Mucosa of descending colon (tissue), 3 donors: ENCODE measurements at regions not wholly inside any gene's neighbourhood (a gene's known extent, or its start where the extent isn't known, plus 50 kb on each side); places are given as distances from the start of the nearest gene placed in this dataset.

ENCODE experiments used
- ATAC-seq: fragments of 200-7000 bp; cut with Tn5 transposase; one replicate; pipeline ENCODE4 v1.9.1; 2020; ENCODE audit warnings: mild to moderate bottlenecking, moderate library complexity
- DNase-seq, 3 donors: peaks; one replicate each; pipeline ENCODE4 v3.0.0-alpha.2; 2020
- H3K36me3 ChIP-seq: fragments of 200-600 bp; one replicate; pipeline ENCODE4 v1.8.0; 2021; ENCODE audit warnings: low read depth, mild to moderate bottlenecking
- H3K4me1 ChIP-seq: fragments of 200-600 bp; one replicate; pipeline ENCODE4 v1.8.0; 2021; ENCODE audit warnings: low read depth, mild to moderate bottlenecking
- H3K4me3 ChIP-seq: fragments of 200-600 bp; one replicate; pipeline ENCODE4 v1.8.0; 2021; ENCODE audit warnings: mild to moderate bottlenecking
- H3K9me3 ChIP-seq: fragments of 200-600 bp; one replicate; pipeline ENCODE4 v1.8.0; 2021; ENCODE audit warnings: mild to moderate bottlenecking
- intact Hi-C, 2 donors: fragments of 100-400 bp; cut with DNase I in 1 of 2; cut with micrococcal nuclease in 1 of 2; formaldehyde crosslinking; loops; one replicate each; pipeline versions ENCODE4 v1.11.0 to v1.11.1; 2022; cut with DNase I, micrococcal nuclease
- TF ChIP-seq, protein P1 (sequence below): fragments of 200-600 bp; IDR thresholded peaks from one replicate; pipeline ENCODE4 v1.8.0; 2022; ENCODE audit warnings: antibody characterized with exemption, mild to moderate bottlenecking
- donor health status: DM: no; HTN: no; CAD: no; lungs with moderate emphysema.
- donor health status: DM: no; HTN: no; CAD: no.
- donor health status: DM: no; HTN: yes; CAD: no.

- TF ChIP-seq, protein P1, sequence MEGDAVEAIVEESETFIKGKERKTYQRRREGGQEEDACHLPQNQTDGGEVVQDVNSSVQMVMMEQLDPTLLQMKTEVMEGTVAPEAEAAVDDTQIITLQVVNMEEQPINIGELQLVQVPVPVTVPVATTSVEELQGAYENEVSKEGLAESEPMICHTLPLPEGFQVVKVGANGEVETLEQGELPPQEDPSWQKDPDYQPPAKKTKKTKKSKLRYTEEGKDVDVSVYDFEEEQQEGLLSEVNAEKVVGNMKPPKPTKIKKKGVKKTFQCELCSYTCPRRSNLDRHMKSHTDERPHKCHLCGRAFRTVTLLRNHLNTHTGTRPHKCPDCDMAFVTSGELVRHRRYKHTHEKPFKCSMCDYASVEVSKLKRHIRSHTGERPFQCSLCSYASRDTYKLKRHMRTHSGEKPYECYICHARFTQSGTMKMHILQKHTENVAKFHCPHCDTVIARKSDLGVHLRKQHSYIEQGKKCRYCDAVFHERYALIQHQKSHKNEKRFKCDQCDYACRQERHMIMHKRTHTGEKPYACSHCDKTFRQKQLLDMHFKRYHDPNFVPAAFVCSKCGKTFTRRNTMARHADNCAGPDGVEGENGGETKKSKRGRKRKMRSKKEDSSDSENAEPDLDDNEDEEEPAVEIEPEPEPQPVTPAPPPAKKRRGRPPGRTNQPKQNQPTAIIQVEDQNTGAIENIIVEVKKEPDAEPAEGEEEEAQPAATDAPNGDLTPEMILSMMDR, result no peak
- Histone ChIP-seq H3K4me1 (no peaks in the 10 kb centered on the region), H3K9me3 (no peaks in the 10 kb centered on the region), H3K36me3 (no peaks in the 10 kb centered on the region), H3K4me3 (no peak overlapping the region)
- ATAC-seq (peak; percentile 77), DNase-seq (no peak)
- intact Hi-C loops, result no loop called here
These were observed 383.9 kb downstream of the SH3GL2 start for GRCh38 chr9:17962747-17963146.

DNA sequence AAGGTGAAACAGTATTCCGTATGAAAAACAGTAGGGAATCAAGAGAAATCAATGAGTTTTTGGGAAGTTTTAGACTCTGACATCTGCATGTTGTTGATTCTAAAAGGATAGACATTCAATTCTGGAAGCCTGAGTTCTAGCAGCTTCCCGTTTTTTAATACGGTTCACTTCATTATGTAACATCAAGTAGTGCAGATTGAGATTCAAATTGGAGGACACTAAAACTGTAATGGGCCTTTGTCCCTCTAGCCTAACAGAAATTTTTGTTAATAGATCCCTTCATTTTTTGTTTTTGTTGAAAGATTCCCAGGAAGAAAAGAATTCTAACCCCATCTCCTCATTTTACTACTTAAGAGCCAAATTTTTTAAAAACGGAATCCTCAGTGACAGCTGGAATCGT is 384.6 kb downstream of the SH3GL2 start:
- no peak overlapping the region for H3K4me3 ChIP-seq
- H3K4me1 ChIP-seq, result no peaks in the 10 kb centered on the region
- intact Hi-C loops, result no loop called here
- no peaks in the 10 kb centered on the region for H3K9me3 ChIP-seq
- no peaks in the 10 kb centered on the region for H3K36me3 ChIP-seq
- TF ChIP-seq, protein P1, result no peak
- ATAC-seq, result no peak
- no peak for DNase-seq

- peak; percentile 39 for ATAC-seq
- TF ChIP-seq, protein P1, result no peak
- Histone ChIP-seq H3K9me3 (no peaks in the 10 kb centered on the region), H3K4me1 (no peaks in the 10 kb centered on the region), H3K4me3 (no peak overlapping the region), H3K36me3 (no peaks in the 10 kb centered on the region)
- intact Hi-C loops, result no loop called here
- no peak for DNase-seq
These were observed 388.9 kb downstream of the SH3GL2 start for GRCh38 chr9:17967731-17968130.

GRCh38 chr9:17969232-17969631 is 390.4 kb downstream of the SH3GL2 start:
- TF ChIP-seq, protein P1, result no peak
- peak; percentile 84 for ATAC-seq
- Histone ChIP-seq H3K36me3 (no peaks in the 10 kb centered on the region), H3K9me3 (no peaks in the 10 kb centered on the region), H3K4me3 (no peak overlapping the region), H3K4me1 (no peaks in the 10 kb centered on the region)
- DNase-seq, result no peak
- intact Hi-C loops, result no loop called here

- intact Hi-C loops, result no loop called here
- ATAC-seq, result peak; percentile 85
- TF ChIP-seq, protein P1, result no peak
These were observed 391.4 kb downstream of the SH3GL2 start for GRCh38 chr9:17970277-17970676.

DNA sequence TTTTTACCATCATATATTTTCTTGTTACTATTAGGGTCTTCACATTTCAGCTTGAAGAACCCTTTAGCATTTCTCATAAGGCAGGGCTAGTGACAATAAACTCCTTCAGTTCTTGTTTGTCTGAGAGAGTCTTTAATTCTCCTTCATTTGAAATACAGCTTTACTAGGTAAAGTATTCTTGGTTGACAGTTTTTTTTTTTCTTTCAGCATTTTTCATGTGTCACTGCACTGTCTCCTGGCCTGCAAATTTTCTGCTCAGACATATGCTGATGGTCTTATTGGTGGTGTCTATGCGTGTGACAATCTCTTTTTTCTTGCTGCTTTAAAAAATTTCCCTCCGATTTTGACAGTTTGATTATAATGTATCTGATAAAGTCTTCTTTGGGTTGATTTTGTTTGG is 399.9 kb downstream of the SH3GL2 start:
- H3K36me3 ChIP-seq, result no peaks in the 10 kb centered on the region
- no peak overlapping the region for H3K4me3 ChIP-seq
- TF ChIP-seq, protein P1, result no peak
- H3K4me1 ChIP-seq, result no peaks in the 10 kb centered on the region
- DNase-seq (no peak), ATAC-seq (no peak)
- intact Hi-C loops, result no loop called here
- peaks cover 24% of the 10 kb centered on the region for H3K9me3 ChIP-seq

More at GRCh38 chr9:17970277-17970676, 391.4 kb downstream of the SH3GL2 start:
- H3K36me3 ChIP-seq, result no peaks in the 10 kb centered on the region
- no peaks in the 10 kb centered on the region for H3K4me1 ChIP-seq
- H3K4me3 ChIP-seq, result no peak overlapping the region
- no peak for DNase-seq
- peaks cover 2% of the 10 kb centered on the region for H3K9me3 ChIP-seq
